ENCODE measurements at regions not wholly inside any gene's neighbourhood (a gene's known extent, or its start where the extent isn't known, plus 50 kb on each side); places are given as distances from the start of the nearest gene placed in this dataset.

- no peaks in the 10 kb centered on the region for H3K9me3 Mint-ChIP-seq
- peaks cover 2% of the 10 kb centered on the region for H3K4me1 Mint-ChIP-seq
- H3K36me3 Mint-ChIP-seq (ENCODE audit: low read depth): no peaks in the 10 kb centered on the region
- no peak for TF ChIP-seq CTCF (conservative IDR thresholded peaks at IDR 0.05)
- no peaks in the 10 kb centered on the region for H3K27me3 ChIP-seq (ENCODE audit: control insufficient read depth, insufficient read depth, low read length, poor library complexity, severe bottlenecking)
- no peak overlapping the region for H3K27ac ChIP-seq (ENCODE audit: low read depth, low read length)
- DNase-seq: no peak
- H3K36me3 ChIP-seq (ENCODE audit: control insufficient read depth, insufficient read depth, low read length): no peaks in the 10 kb centered on the region
- H3K4me3 Mint-ChIP-seq: no peak overlapping the region
- no peak overlapping the region for H3K9ac ChIP-seq (ENCODE audit: extremely low read depth, low read length, poor library complexity, severe bottlenecking)
- no peaks in the 10 kb centered on the region for H3K27me3 Mint-ChIP-seq (ENCODE audit: insufficient read depth)
- no peak overlapping the region for H3K27ac Mint-ChIP-seq
- H3K9me3 ChIP-seq (ENCODE audit: control insufficient read depth, low read length): no peaks in the 10 kb centered on the region
- H3K4me3 ChIP-seq (ENCODE audit: low read length): no peak overlapping the region
- H3K4me1 ChIP-seq (ENCODE audit: control insufficient read depth, insufficient read depth, low read length): peaks cover 3% of the 10 kb centered on the region
Measured at GRCh38 chr5:106094839-106095238, 1575.9 kb downstream of the EFNA5 start.

- H3K4me3 ChIP-seq (ENCODE audit: low read length): no peak overlapping the region
- Mint-ChIP-seq H3K36me3 (ENCODE audit: low read depth) (no peaks in the 10 kb centered on the region), H3K4me3 (no peak overlapping the region), H3K27me3 (ENCODE audit: insufficient read depth) (no peaks in the 10 kb centered on the region), H3K27ac (no peak overlapping the region), H3K9me3 (no peaks in the 10 kb centered on the region), H3K4me1 (peaks cover 2% of the 10 kb centered on the region)
- DNase-seq: no peak
- H3K9ac ChIP-seq (ENCODE audit: extremely low read depth, low read length, poor library complexity, severe bottlenecking): no peak overlapping the region
- H3K4me1 ChIP-seq (ENCODE audit: control insufficient read depth, insufficient read depth, low read length): peaks cover 3% of the 10 kb centered on the region
- no peak for TF ChIP-seq CTCF (conservative IDR thresholded peaks at IDR 0.05)
- H3K27me3 ChIP-seq (ENCODE audit: control insufficient read depth, insufficient read depth, low read length, poor library complexity, severe bottlenecking): no peaks in the 10 kb centered on the region
- H3K27ac ChIP-seq (ENCODE audit: low read depth, low read length): no peak overlapping the region
- WGBS, 2 experiments (ENCODE audit: insufficient coverage in 1 of 2, insufficient read length in 1 of 2): 89 to 91% methylated on average over 1 to 4 of the region's 4 CpGs
- no peaks in the 10 kb centered on the region for H3K9me3 ChIP-seq (ENCODE audit: control insufficient read depth, low read length)
- H3K36me3 ChIP-seq (ENCODE audit: control insufficient read depth, insufficient read depth, low read length): no peaks in the 10 kb centered on the region
Measured at GRCh38 chr5:106094204-106094607, 1576.5 kb downstream of the EFNA5 start.

- no peak for TF ChIP-seq CTCF (conservative IDR thresholded peaks at IDR 0.05)
- H3K4me3 Mint-ChIP-seq: no peak overlapping the region
- WGBS, 2 experiments (ENCODE audit: insufficient coverage in 1 of 2, insufficient read length in 1 of 2): 92% methylated on average over 1 of the region's 1 CpG; no CpG with 5 or more reads in 1 of the 2 experiments
Measured at GRCh38 chr5:106093134-106093533, 1577.6 kb downstream of the EFNA5 start.

More at GRCh38 chr5:106093134-106093533, 1577.6 kb downstream of the EFNA5 start:
- Mint-ChIP-seq H3K27ac (no peak overlapping the region), H3K36me3 (ENCODE audit: low read depth) (no peaks in the 10 kb centered on the region), H3K27me3 (ENCODE audit: insufficient read depth) (no peaks in the 10 kb centered on the region), H3K4me1 (peaks cover 2% of the 10 kb centered on the region), H3K9me3 (no peaks in the 10 kb centered on the region)
- H3K9me3 ChIP-seq (ENCODE audit: control insufficient read depth, low read length): no peaks in the 10 kb centered on the region
- no peak overlapping the region for H3K27ac ChIP-seq (ENCODE audit: low read depth, low read length)
- no peak for DNase-seq
- H3K4me3 ChIP-seq (ENCODE audit: low read length): no peak overlapping the region
- no peaks in the 10 kb centered on the region for H3K27me3 ChIP-seq (ENCODE audit: control insufficient read depth, insufficient read depth, low read length, poor library complexity, severe bottlenecking)
- H3K36me3 ChIP-seq (ENCODE audit: control insufficient read depth, insufficient read depth, low read length): no peaks in the 10 kb centered on the region
- no peak overlapping the region for H3K9ac ChIP-seq (ENCODE audit: extremely low read depth, low read length, poor library complexity, severe bottlenecking)
- H3K4me1 ChIP-seq (ENCODE audit: control insufficient read depth, insufficient read depth, low read length): peaks cover 3% of the 10 kb centered on the region

Data from endodermal cell (in vitro differentiated cells).